Hepatocyte (in vitro differentiated cells): ENCODE measurements at regions not wholly inside any gene's neighbourhood (a gene's known extent, or its start where the extent isn't known, plus 50 kb on each side); places are given as distances from the start of the nearest gene placed in this dataset.

Source experiments
- DNase-seq: peaks from one replicate; pipeline ENCODE4 v3.0.0-alpha.2; 2016; ENCODE audit warnings: low spot score
- H2AFZ ChIP-seq: fragments of 200-600 bp; sonication (generic); 2 replicates; pipeline ENCODE4 v1.6.0; 2016; ENCODE audit warnings: antibody characterized with exemption, mild to moderate bottlenecking
- H3K27ac ChIP-seq: fragments of 200-600 bp; sonication (generic); 2 replicates; pipeline ENCODE4 v1.5.1; 2016; ENCODE audit warnings: mild to moderate bottlenecking
- H3K27me3 ChIP-seq: fragments of 200-600 bp; sonication (generic); 2 replicates; pipeline ENCODE4 v1.6.1; 2016
- H3K36me3 ChIP-seq: fragments of 200-600 bp; sonication (generic); replicated peaks from 2 replicates; pipeline ENCODE4 v1.5.1; 2016; ENCODE audit warnings: low read depth; ENCODE audit not compliant: insufficient read depth
- H3K4me1 ChIP-seq: fragments of 200-600 bp; sonication (generic); 2 replicates; pipeline ENCODE4 v1.5.1; 2016; ENCODE audit warnings: mild to moderate bottlenecking, moderate library complexity; ENCODE audit not compliant: insufficient read depth
- H3K4me2 ChIP-seq: fragments of 200-600 bp; sonication (generic); 2 replicates; pipeline ENCODE4 v1.6.0; 2016
- H3K4me3 ChIP-seq: fragments of 200-600 bp; sonication (generic); 2 replicates; pipeline ENCODE4 v1.5.1; 2016; ENCODE audit warnings: mild to moderate bottlenecking
- H3K79me2 ChIP-seq: fragments of 200-600 bp; sonication (generic); 2 replicates; pipeline ENCODE4 v1.6.0; 2017; ENCODE audit warnings: mild to moderate bottlenecking
- H3K9me2 ChIP-seq: fragments of 200-600 bp; sonication (generic); replicated peaks from 2 replicates; pipeline ENCODE4 v1.6.0; 2017; ENCODE audit warnings: mild to moderate bottlenecking; ENCODE audit not compliant: insufficient read depth
- H3K9me3 ChIP-seq: fragments of 200-600 bp; sonication (generic); 2 replicates; pipeline ENCODE4 v1.5.1; 2016; ENCODE audit warnings: low read depth, mild to moderate bottlenecking
- H4K20me1 ChIP-seq: fragments of 200-600 bp; sonication (generic); 2 replicates; pipeline ENCODE4 v1.6.0; 2016; ENCODE audit warnings: mild to moderate bottlenecking; ENCODE audit not compliant: insufficient read depth, poor library complexity, severe bottlenecking
- EZH2 ChIP-seq: fragments of 200-600 bp; sonication (generic); IDR thresholded peaks from 2 replicates; pipeline ENCODE4 v1.6.1; 2016; ENCODE audit warnings: antibody characterized with exemption, mild to moderate bottlenecking, borderline replicate concordance
- EZH2phosphoT487 ChIP-seq: fragments of 200-600 bp; sonication (generic); IDR thresholded peaks from one replicate; pipeline ENCODE4 v1.6.1; 2018; ENCODE audit warnings: antibody characterized with exemption, mild to moderate bottlenecking, low read depth, moderate library complexity; ENCODE audit not compliant: unreplicated experiment, severe bottlenecking
- WGBS: methylation state at CpG from one replicate; pipeline ENCODE4 v1.1.6; 2016; ENCODE audit warnings: low lambda C conversion rate; ENCODE audit errors: missing lambda C conversion rate; 5-methylcytosine and 5-hydroxymethylcytosine counted together
- TF ChIP-seq, protein P1 (sequence below): fragments of 200-600 bp; sonication (generic); IDR thresholded peaks from 2 replicates; pipeline ENCODE4 v1.5.1; 2016; ENCODE audit warnings: antibody characterized with exemption, mild to moderate bottlenecking; ENCODE audit not compliant: poor library complexity

DNA sequence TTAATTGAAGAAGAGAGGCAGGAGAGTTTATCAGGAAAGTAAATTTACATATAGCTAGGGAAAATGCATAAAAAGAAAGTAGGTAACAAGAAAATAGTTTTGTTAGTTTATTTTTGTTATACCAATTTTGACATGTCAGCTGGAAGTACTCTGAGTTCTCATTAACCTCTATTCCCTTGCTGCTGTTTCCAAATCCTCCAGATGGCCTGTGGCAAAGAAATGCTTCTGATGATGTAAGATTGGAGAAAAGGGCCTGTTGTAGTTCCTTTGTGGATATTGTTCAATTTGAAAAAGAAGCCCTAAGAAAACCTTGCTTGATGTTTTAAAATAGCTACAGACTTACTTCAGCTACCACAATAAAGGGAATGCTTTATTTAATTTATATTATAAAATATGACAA, 192.9 kb upstream of the SLITRK3 start:
- TF ChIP-seq EZH2: no peak
- no peak for TF ChIP-seq EZH2phosphoT487
- TF ChIP-seq, protein P1, sequence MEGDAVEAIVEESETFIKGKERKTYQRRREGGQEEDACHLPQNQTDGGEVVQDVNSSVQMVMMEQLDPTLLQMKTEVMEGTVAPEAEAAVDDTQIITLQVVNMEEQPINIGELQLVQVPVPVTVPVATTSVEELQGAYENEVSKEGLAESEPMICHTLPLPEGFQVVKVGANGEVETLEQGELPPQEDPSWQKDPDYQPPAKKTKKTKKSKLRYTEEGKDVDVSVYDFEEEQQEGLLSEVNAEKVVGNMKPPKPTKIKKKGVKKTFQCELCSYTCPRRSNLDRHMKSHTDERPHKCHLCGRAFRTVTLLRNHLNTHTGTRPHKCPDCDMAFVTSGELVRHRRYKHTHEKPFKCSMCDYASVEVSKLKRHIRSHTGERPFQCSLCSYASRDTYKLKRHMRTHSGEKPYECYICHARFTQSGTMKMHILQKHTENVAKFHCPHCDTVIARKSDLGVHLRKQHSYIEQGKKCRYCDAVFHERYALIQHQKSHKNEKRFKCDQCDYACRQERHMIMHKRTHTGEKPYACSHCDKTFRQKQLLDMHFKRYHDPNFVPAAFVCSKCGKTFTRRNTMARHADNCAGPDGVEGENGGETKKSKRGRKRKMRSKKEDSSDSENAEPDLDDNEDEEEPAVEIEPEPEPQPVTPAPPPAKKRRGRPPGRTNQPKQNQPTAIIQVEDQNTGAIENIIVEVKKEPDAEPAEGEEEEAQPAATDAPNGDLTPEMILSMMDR: no peak
- H2AFZ ChIP-seq: no peak overlapping the region
- H3K9me2 ChIP-seq: no peaks in the 10 kb centered on the region
- H3K36me3 ChIP-seq: no peaks in the 10 kb centered on the region
- no peak overlapping the region for H3K4me2 ChIP-seq
- H3K4me3 ChIP-seq: no peak overlapping the region
- no peaks in the 10 kb centered on the region for H3K9me3 ChIP-seq
- H3K27me3 ChIP-seq: no peaks in the 10 kb centered on the region
- no peak overlapping the region for H3K27ac ChIP-seq
- no peaks in the 10 kb centered on the region for H4K20me1 ChIP-seq
- no peak for DNase-seq
- no peaks in the 10 kb centered on the region for H3K4me1 ChIP-seq
- no peaks in the 10 kb centered on the region for H3K79me2 ChIP-seq

DNA sequence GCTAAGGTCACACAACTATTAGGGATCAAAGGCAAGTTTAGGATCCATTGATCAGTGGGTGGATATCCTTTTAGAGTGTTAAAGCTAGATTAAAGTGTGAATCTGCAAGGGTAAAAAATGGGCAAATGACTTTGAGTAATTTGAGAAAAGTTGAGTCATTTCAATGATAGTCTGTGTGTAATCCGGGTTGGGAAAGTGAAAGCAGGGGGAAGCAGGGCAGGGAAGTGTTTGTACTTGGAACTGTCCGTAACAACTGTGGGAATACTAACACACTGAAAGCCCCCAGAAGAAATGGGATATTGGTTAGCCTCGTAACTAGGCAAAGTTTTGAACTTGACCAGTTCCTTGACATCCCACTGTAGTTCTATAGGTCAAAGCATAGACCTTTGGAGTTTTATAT, 187.2 kb upstream of the SLITRK3 start:
- no peaks in the 10 kb centered on the region for H3K36me3 ChIP-seq
- H2AFZ ChIP-seq: no peak overlapping the region
- no peaks in the 10 kb centered on the region for H4K20me1 ChIP-seq
- H3K4me3 ChIP-seq: no peak overlapping the region
- TF ChIP-seq EZH2phosphoT487: no peak
- no peak for DNase-seq
- no peak overlapping the region for H3K4me2 ChIP-seq
- 87% methylated on average over 3 of the region's 3 CpGs for WGBS
- no peaks in the 10 kb centered on the region for H3K79me2 ChIP-seq
- H3K27me3 ChIP-seq: no peaks in the 10 kb centered on the region
- no peaks in the 10 kb centered on the region for H3K9me2 ChIP-seq
- no peaks in the 10 kb centered on the region for H3K9me3 ChIP-seq
- no peak overlapping the region for H3K27ac ChIP-seq
- no peaks in the 10 kb centered on the region for H3K4me1 ChIP-seq

DNA sequence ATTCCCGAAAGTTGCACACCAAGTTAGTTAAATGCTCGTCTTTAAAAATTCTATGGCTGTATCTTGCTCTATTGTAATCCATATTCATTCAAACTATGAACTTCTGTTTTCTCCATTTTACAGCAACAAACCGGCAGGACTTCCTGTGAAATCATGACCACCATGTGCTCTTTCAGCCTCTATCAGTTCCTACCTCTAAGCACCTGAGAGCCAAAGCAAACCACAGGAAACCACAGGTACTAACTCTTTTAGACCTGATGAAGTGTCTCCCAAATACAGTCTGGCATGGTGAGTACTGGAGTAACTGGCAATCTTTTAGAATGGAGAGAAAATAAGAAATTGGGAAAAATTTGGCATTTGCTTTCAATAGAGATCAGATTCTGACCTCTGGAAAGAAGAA, 186.5 kb upstream of the SLITRK3 start:
- no peak overlapping the region for H3K4me2 ChIP-seq
- H3K27ac ChIP-seq: no peak overlapping the region
- no peaks in the 10 kb centered on the region for H3K79me2 ChIP-seq
- H3K36me3 ChIP-seq: no peaks in the 10 kb centered on the region
- no peak for DNase-seq
- H3K9me3 ChIP-seq: no peaks in the 10 kb centered on the region
- H2AFZ ChIP-seq: no peak overlapping the region
- 93% methylated on average over 3 of the region's 3 CpGs for WGBS
- no peaks in the 10 kb centered on the region for H4K20me1 ChIP-seq
- no peak for TF ChIP-seq EZH2phosphoT487
- TF ChIP-seq, protein P1: no peak
- no peak for TF ChIP-seq EZH2
- no peak overlapping the region for H3K4me3 ChIP-seq
- H3K27me3 ChIP-seq: no peaks in the 10 kb centered on the region
- no peaks in the 10 kb centered on the region for H3K9me2 ChIP-seq
- H3K4me1 ChIP-seq: no peaks in the 10 kb centered on the region

DNA sequence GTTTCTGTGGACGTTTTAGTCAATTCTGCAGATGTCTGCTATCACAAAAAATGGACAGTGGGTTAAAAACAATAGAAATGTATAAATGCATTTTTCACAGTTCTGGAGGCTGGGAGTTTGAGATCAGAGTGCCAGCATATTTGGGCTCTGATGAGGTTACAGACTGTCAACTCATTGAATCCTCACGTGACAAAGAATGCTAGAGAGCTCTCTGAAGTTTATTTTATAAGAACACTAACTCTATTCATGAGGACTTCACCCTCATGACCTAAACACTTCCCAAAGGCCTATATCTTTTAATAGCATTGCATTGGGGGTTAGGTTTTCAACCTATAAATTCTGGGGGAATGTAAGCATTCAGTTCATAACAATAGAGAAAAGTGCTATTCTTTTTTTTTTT, 182.6 kb upstream of the SLITRK3 start:
- Histone ChIP-seq H3K4me2 (no peak overlapping the region), H3K27me3 (no peaks in the 10 kb centered on the region), H3K27ac (no peak overlapping the region), H3K36me3 (no peaks in the 10 kb centered on the region), H3K9me2 (no peaks in the 10 kb centered on the region), H3K9me3 (no peaks in the 10 kb centered on the region), H2AFZ (no peak overlapping the region), H3K4me1 (no peaks in the 10 kb centered on the region), H3K79me2 (no peaks in the 10 kb centered on the region), H4K20me1 (no peaks in the 10 kb centered on the region), H3K4me3 (no peak overlapping the region)
- no peak for DNase-seq
- 68% methylated on average over 2 of the region's 2 CpGs for WGBS
- TF ChIP-seq EZH2phosphoT487 (no peak), EZH2 (no peak)
- TF ChIP-seq, protein P1: no peak
